ENCODE measurements at regions not wholly inside any gene's neighbourhood (a gene's known extent, or its start where the extent isn't known, plus 50 kb on each side); places are given as distances from the start of the nearest gene placed in this dataset.

GRCh38 chr6:120620900-120621299 lies 713.4 kb downstream of the TBC1D32 start:
- no peak for DNase-seq (ENCODE audit: low read depth)

- DNase-seq (ENCODE audit: low read depth) = no peak
These were observed 719.0 kb downstream of the TBC1D32 start for GRCh38 chr6:120615238-120615637.

DNA sequence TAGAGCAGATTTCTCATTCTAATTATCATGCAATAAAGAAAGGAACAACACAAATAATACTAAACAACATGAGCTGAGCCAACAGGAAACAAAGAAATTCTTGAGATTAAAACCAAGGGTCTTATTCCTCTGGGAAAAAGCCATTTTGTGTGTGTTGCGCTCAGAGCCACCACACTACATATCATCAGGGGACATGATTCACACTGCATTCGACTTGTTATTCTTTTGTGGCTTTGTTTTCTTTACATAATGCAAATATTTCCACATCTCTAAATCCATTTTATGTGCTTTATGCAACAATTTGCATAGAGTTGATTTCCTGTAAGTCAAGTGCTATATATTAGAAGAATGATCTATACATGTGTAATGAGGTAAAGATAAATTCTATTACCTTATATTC lies 719.6 kb downstream of the TBC1D32 start:
- DNase-seq (ENCODE audit: low read depth) = no peak

DNA sequence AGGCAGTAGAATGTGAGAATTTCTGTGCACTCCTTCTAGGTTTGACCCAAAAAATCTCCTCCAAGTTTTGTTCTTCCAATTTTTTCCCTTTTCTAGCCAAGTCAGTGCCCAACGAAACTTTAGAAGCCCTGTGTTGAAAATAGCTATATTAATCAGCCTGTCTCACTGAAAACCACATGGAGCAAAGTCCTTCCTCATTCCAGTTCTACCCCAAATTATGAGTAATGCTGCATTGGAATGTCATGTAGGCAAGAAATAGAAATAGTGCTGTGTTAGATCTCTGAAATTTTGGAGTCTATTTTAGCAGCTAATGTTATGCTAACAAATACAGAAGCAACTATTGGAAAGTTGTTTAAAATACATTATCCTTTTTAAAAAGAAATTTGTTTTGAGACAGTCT lies 725.5 kb downstream of the TBC1D32 start:
- no peak for DNase-seq (ENCODE audit: low read depth)

DNA sequence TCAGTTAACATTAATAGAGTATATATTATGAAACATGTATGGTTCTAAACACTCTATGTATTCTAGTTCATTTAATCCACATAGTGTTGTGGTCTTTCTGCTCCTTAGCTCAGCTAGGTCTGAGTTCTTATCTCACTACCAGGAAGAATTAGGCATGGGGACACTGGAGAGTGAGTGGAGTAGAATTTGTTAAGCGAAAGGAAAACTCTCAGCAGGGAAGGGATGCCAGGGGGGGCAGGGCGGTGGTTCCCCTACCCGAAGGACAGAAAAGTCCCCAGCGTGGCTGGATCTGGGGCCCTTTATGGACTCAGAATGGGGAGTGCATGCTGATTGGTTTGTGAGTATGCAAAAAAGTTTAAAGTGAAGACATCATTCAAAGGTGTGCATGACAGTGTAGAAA lies 727.5 kb downstream of the TBC1D32 start:
- DNase-seq (ENCODE audit: low read depth) = no peak

DNA sequence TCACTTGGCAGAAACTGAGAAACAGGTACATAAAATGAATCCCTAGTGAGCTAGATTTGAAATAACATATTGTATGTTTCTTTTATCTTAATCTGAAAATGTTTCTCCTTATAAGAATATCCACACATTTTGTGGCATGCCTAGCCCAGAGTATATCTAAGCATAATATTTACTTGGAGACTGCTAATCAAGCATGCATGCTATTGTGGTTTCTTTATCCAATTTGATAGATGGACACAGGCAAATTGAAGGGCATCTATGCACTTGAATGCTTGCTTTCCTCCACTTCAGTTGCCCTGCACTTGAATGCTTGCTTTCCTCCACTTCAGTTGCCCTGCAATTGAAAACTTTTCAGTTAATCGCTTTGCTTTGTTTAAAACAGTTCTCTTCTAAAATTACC lies 729.8 kb downstream of the TBC1D32 start:
- no peak for DNase-seq (ENCODE audit: low read depth)

DNA sequence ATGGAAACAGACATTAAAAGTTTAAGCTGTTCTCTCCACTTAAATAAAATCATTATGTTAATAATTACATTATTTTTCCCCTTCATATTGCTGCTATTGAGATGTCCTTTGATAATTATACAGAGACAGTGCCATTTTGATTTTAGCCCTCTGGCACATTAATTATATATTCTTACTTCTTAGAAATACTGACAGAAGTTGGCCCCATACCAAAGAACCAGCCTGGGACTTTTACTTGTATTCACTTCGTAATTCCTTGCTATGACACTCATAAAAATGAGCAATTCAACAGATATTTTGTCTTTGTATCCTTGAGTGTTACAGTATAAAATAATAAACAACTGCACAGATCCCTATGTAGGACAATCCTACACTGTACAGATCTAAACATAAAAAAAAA lies 743.7 kb downstream of the TBC1D32 start:
- no peak for DNase-seq (ENCODE audit: low read depth)

GRCh38 chr6:120588424-120588823 lies 745.9 kb downstream of the TBC1D32 start:
- DNase-seq (ENCODE audit: low read depth) = no peak

- no peak for DNase-seq (ENCODE audit: low read depth)
These were observed 746.9 kb downstream of the TBC1D32 start for GRCh38 chr6:120587381-120587780.

- DNase-seq (ENCODE audit: low read depth) = no peak
These were observed 750.0 kb downstream of the TBC1D32 start for GRCh38 chr6:120584111-120584760.

DNA sequence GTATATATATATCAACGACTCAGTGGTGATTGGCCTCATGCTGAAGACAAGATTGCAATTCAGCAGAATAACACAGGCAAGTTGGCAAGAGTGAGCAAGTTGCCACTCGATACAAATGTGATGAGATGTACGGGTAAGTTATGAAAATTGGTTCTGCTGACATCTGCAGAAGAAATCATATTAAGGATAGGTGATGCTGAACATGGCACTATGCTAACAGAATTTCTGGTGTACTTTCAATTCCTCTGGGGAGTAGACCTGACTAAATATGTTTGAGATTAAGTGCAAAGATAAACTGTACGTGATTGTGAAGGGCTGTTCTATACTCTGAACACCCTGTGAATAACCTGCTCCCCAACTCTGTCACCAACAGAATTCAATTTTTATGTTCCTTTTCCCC lies 758.2 kb downstream of the TBC1D32 start:
- DNase-seq (ENCODE audit: low read depth) = no peak

DNA sequence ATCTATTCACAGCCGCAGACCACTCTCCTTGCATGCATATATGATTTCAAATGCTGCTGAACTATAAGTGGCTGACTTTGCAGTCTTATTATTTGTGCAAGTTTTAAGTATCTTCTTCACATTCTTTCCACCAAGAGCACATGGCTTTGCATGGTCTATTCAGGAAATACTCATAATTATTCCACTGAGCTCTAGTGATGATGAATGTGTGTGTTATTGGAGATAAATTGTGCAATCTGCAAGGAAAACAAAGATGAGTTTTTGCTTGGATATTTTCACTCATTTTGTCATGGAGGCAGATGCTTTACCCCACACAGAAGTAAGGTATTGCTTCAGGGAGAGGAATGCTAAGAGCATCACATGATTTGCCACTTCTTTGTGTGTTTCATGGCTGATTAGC lies 764.6 kb downstream of the TBC1D32 start:
- DNase-seq (ENCODE audit: low read depth) = no peak

DNA sequence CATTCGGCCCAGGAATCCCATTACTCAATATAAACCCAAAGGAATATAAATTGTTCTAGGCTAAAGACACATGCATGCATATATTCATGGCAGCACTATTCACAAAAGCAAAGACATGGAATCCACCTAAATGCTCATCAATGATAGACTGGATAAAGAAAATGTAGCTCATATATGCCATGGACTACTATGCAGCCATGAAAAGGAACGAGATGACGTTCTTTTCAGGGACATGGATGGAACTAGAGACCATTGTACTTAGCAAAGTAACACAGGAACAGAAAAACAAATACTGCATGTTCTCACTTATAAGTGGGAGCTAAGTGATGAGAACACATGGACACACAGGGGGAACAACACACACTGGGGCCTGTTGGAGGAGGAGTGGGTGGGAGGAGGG lies 769.5 kb downstream of the TBC1D32 start:
- no peak for DNase-seq (ENCODE audit: low read depth)

DNA sequence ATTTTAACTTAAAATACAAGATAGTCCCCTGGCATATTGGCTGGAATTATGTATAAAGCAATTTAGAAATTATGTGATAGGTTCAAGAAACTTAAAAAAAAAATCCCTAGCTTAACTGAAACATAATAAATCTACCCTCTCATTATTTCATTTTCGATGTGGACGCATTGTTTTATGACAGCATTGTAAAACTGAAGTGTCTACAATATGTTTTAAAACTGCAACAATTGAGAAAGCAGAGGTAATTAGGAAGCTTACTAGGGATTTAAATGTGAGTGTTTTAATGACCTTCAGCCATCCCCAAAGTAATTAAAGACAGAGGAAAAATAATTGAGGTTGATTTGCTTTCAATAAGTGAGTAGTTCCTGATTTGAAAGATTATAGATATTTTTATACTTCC lies 776.0 kb downstream of the TBC1D32 start:
- no peak for DNase-seq (ENCODE audit: low read depth)

- DNase-seq (ENCODE audit: low read depth) = no peak
These were observed 776.7 kb downstream of the TBC1D32 start for GRCh38 chr6:120557554-120557953.

GRCh38 chr6:120556491-120556890 lies 777.8 kb downstream of the TBC1D32 start:
- no peak for DNase-seq (ENCODE audit: low read depth)

DNA sequence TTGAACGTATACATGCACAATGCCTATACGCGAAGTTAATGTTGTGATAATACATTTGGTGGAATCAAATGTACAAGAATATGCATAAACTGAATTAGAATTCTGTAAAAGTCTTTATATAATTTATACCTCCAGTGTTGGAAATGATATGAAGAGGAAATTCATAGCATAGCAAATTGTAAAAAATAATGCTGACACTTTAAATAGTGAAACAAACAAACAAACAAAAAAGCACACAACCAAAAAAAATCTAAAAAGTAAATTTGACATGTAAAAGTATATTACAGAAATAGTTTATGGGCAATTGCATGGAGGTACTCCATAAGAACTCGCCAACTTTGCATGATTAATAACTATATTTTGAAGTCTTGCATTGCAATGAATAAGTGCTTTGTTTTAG lies 780.9 kb downstream of the TBC1D32 start:
- DNase-seq (ENCODE audit: low read depth) = no peak

GRCh38 chr6:120545353-120545752 lies 788.9 kb downstream of the TBC1D32 start:
- DNase-seq (ENCODE audit: low read depth) = no peak

- DNase-seq (ENCODE audit: low read depth) = no peak
These were observed 799.3 kb downstream of the TBC1D32 start for GRCh38 chr6:120534954-120535353.

- DNase-seq (ENCODE audit: low read depth) = no peak
These were observed 807.7 kb downstream of the TBC1D32 start for GRCh38 chr6:120526576-120526975.

- no peak for DNase-seq (ENCODE audit: low read depth)
These were observed 819.7 kb downstream of the TBC1D32 start for GRCh38 chr6:120514544-120514943.

GRCh38 chr6:120511712-120512111 lies 822.6 kb downstream of the TBC1D32 start:
- DNase-seq (ENCODE audit: low read depth) = no peak

- DNase-seq (ENCODE audit: low read depth) = no peak
These were observed 835.6 kb downstream of the TBC1D32 start for GRCh38 chr6:120498711-120499110.

DNA sequence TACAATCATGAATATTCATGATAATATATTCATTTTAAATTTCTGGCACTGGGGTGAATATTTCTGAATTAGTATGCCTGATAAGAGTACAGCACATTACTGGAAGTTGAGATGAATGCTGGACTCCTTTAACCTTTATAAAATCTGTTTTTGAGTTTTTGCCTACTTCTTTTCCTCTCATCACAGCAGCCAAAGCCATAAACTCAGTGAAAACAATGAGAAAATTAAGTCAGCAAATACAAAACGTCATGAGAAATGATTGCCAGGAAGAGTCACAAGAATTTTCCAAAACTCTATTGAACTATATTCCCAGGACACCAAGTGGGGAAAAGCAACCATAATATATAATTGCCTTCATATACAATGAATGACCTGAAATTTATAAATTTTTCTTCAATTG lies 837.6 kb downstream of the TBC1D32 start:
- no peak for DNase-seq (ENCODE audit: low read depth)

DNA sequence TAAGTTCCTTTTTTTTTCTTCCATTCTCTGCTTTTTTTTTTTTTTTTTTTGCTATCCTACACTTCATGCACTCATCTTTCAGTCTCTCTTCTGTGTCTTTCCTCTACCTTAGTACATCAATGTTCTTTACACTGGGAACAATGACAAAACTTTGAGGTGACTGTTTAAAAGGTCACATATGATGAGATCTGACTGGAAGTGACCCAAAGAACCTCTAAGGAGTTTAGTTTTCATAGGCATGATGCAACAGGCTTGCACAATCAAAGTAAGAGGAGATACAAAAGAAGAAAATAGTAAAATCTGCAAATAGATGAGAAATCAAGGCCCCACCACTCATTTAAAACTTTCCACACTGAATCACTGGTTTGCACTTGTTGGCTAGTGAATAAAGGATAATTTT lies 840.8 kb downstream of the TBC1D32 start:
- no peak for DNase-seq (ENCODE audit: low read depth)

Data from activated T-helper 1 cell treated with Interleukin-2 at 50 U/mL for 16 hours (primary cell).